Retina (tissue), 1 donor: ENCODE measurements at regions not wholly inside any gene's neighbourhood (a gene's known extent, or its start where the extent isn't known, plus 50 kb on each side); places are given as distances from the start of the nearest gene placed in this dataset.

Experiments
- DNase-seq: peaks from one replicate; pipeline ENCODE4 v3.0.0-alpha.2; 2016

GRCh38 chr15:97679106-97679688 lies 281.3 kb upstream of the ARRDC4 start:
- no peak for DNase-seq

GRCh38 chr15:97680606-97681220 lies 279.8 kb upstream of the ARRDC4 start:
- no peak for DNase-seq

- DNase-seq: no peak
Measured at GRCh38 chr15:97683831-97684230, 276.7 kb upstream of the ARRDC4 start.

- no peak for DNase-seq
Measured at GRCh38 chr15:97684249-97684648, 276.3 kb upstream of the ARRDC4 start.

- DNase-seq: no peak
Measured at GRCh38 chr15:97686324-97686723, 274.2 kb upstream of the ARRDC4 start.

- no peak for DNase-seq
Measured at GRCh38 chr15:97687654-97688053, 272.8 kb upstream of the ARRDC4 start.

- DNase-seq: no peak
Measured at GRCh38 chr15:97688177-97688576, 272.3 kb upstream of the ARRDC4 start.

GRCh38 chr15:97688886-97689285 lies 271.6 kb upstream of the ARRDC4 start:
- no peak for DNase-seq

- no peak for DNase-seq
Measured at GRCh38 chr15:97691078-97691477, 269.4 kb upstream of the ARRDC4 start.

- DNase-seq: no peak
Measured at GRCh38 chr15:97691799-97692198, 268.7 kb upstream of the ARRDC4 start.

- DNase-seq: peak; percentile 38
Measured at GRCh38 chr15:97692301-97693015, 268.0 kb upstream of the ARRDC4 start.

GRCh38 chr15:97694456-97694855 lies 266.0 kb upstream of the ARRDC4 start:
- no peak for DNase-seq

- no peak for DNase-seq
Measured at GRCh38 chr15:97703400-97703799, 257.1 kb upstream of the ARRDC4 start.

GRCh38 chr15:97706059-97706458 lies 254.4 kb upstream of the ARRDC4 start:
- DNase-seq: no peak

GRCh38 chr15:97708252-97708651 lies 252.3 kb upstream of the ARRDC4 start:
- DNase-seq: no peak

- no peak for DNase-seq
Measured at GRCh38 chr15:97712530-97712929, 248.0 kb upstream of the ARRDC4 start.

GRCh38 chr15:97717806-97718205 lies 242.7 kb upstream of the ARRDC4 start:
- DNase-seq: no peak

- DNase-seq: no peak
Measured at GRCh38 chr15:97718509-97718908, 242.0 kb upstream of the ARRDC4 start.

- peak; percentile 76 for DNase-seq
Measured at GRCh38 chr15:97728791-97729190, 231.7 kb upstream of the ARRDC4 start.

GRCh38 chr15:97729270-97729669 lies 231.2 kb upstream of the ARRDC4 start:
- DNase-seq: no peak

- no peak for DNase-seq
Measured at GRCh38 chr15:97730315-97730714, 230.2 kb upstream of the ARRDC4 start.

- DNase-seq: no peak
Measured at GRCh38 chr15:97731859-97732258, 228.6 kb upstream of the ARRDC4 start.

GRCh38 chr15:97733373-97733772 lies 227.1 kb upstream of the ARRDC4 start:
- no peak for DNase-seq

GRCh38 chr15:97736748-97737147 lies 223.8 kb upstream of the ARRDC4 start:
- no peak for DNase-seq
